Calu3 (cell line): ENCODE measurements at regions not wholly inside any gene's neighbourhood (a gene's known extent, or its start where the extent isn't known, plus 50 kb on each side); places are given as distances from the start of the nearest gene placed in this dataset.

Source experiments
- BruUV-seq: library from RNA; stranded (reverse); fragments of 400-500 nt; replicated peaks from 2 replicates; lab custom pipeline; 2021; lab: Mats Ljungman, UMichigan
- CTCF ChIA-PET: fragments of 300-600 bp; sonication (Branson Sonifier 250); formaldehyde crosslinking; loops from one replicate; lab custom pipeline; 2022; ENCODE audit warnings: antibody characterized with exemption; lab: Charles Lee
- DNase-seq: peaks from one replicate; pipeline ENCODE4 v3.0.0; 2022
- H3K27ac Mint-ChIP-seq: one replicate; pipeline ENCODE4 v1.8.0; 2022; ENCODE audit warnings: mixed read lengths; ENCODE audit not compliant: unreplicated experiment
- H3K27me3 Mint-ChIP-seq: one replicate; pipeline ENCODE4 v1.8.0; 2022; ENCODE audit warnings: mixed read lengths; ENCODE audit not compliant: unreplicated experiment
- H3K36me3 Mint-ChIP-seq: one replicate; pipeline ENCODE4 v1.8.0; 2022; ENCODE audit warnings: mild to moderate bottlenecking, moderate library complexity, mixed read lengths; ENCODE audit not compliant: insufficient read depth, unreplicated experiment
- H3K4me1 Mint-ChIP-seq: one replicate; pipeline ENCODE4 v1.8.0; 2022; ENCODE audit warnings: mild to moderate bottlenecking, low read depth, mixed read lengths; ENCODE audit not compliant: unreplicated experiment
- H3K4me3 Mint-ChIP-seq: one replicate; pipeline ENCODE4 v1.8.0; 2022; ENCODE audit warnings: mild to moderate bottlenecking, low read depth, moderate library complexity, mixed read lengths; ENCODE audit not compliant: unreplicated experiment
- H3K9me3 Mint-ChIP-seq: one replicate; pipeline ENCODE4 v1.8.0; 2022; ENCODE audit warnings: low read depth, mixed read lengths; ENCODE audit not compliant: unreplicated experiment
- CTCF ChIP-seq: fragments of 200-600 bp; IDR thresholded peaks from one replicate; pipeline ENCODE4 v1.8.0; 2022; ENCODE audit warnings: antibody characterized with exemption; ENCODE audit not compliant: unreplicated experiment
- intact Hi-C: fragments of 100-400 bp; cut with micrococcal nuclease; formaldehyde crosslinking; loops from one replicate; pipeline ENCODE4 v1.10.0; 2022; ENCODE audit not compliant: unreplicated experiment

GRCh38 chr4:26127851-26128337 is 192.9 kb upstream of the RBPJ start:
- no peak for TF ChIP-seq CTCF
- H3K27ac Mint-ChIP-seq = no peak overlapping the region
- no peaks in the 10 kb centered on the region for H3K36me3 Mint-ChIP-seq
- CTCF ChIA-PET = no interaction called here
- no peak overlapping the region for H3K4me3 Mint-ChIP-seq
- peaks cover 11% of the 10 kb centered on the region for H3K4me1 Mint-ChIP-seq
- DNase-seq = peak; percentile 14
- no TSS peak for BruUV-seq
- no peaks in the 10 kb centered on the region for H3K9me3 Mint-ChIP-seq
- intact Hi-C loops = no loop called here
- no peaks in the 10 kb centered on the region for H3K27me3 Mint-ChIP-seq

GRCh38 chr4:26130173-26130572 is 190.6 kb upstream of the RBPJ start:
- H3K27ac Mint-ChIP-seq = no peak overlapping the region
- no peaks in the 10 kb centered on the region for H3K9me3 Mint-ChIP-seq
- intact Hi-C loops = no loop called here
- no peak for TF ChIP-seq CTCF
- BruUV-seq = no TSS peak
- CTCF ChIA-PET = no interaction called here
- DNase-seq = no peak
- H3K27me3 Mint-ChIP-seq = peaks cover 3% of the 10 kb centered on the region
- H3K4me1 Mint-ChIP-seq = peaks cover 11% of the 10 kb centered on the region
- no peak overlapping the region for H3K4me3 Mint-ChIP-seq
- H3K36me3 Mint-ChIP-seq = no peaks in the 10 kb centered on the region

DNA sequence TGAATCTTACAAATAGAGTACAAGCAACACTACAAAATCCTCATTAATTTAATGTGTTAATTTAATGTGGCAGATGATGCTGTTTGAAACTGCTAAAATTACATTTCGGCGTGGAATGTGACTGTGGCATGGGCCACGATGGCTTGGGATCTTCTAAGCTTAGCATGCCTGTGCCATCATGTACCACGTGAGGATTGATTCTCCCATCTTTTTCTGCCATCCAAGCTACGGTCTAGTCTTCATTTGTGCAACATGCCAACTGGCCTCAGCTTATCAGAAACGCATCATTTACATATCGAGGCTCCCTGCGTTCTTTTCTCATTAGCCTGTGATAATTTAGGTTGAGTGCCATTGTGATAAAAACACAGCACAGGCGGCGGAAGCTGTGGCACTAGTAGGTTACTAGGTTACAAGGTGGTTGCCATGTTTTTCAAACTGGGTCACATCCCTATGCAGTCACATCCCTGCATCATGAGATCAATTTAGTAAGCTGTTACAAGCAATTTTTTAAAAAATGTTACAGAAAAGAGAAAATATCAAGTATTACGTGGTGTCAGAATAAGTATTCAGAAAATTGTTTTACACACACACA is 189.9 kb upstream of the RBPJ start:
- no peak overlapping the region for H3K27ac Mint-ChIP-seq
- DNase-seq = no peak
- CTCF ChIA-PET = no interaction called here

GRCh38 chr4:26131711-26132110 is 189.1 kb upstream of the RBPJ start:
- intact Hi-C loops = no loop called here
- peaks cover 11% of the 10 kb centered on the region for H3K4me1 Mint-ChIP-seq
- no peaks in the 10 kb centered on the region for H3K9me3 Mint-ChIP-seq
- DNase-seq = no peak
- CTCF ChIA-PET = no interaction called here
- no peak overlapping the region for H3K27ac Mint-ChIP-seq
- TF ChIP-seq CTCF = no peak
- H3K27me3 Mint-ChIP-seq = peaks cover 8% of the 10 kb centered on the region
- no peaks in the 10 kb centered on the region for H3K36me3 Mint-ChIP-seq
- no peak overlapping the region for H3K4me3 Mint-ChIP-seq
- BruUV-seq = no TSS peak

More for the DNA sequence above, 189.9 kb upstream of the RBPJ start:
- Mint-ChIP-seq H3K27me3 (peaks cover 8% of the 10 kb centered on the region), H3K4me3 (no peak overlapping the region), H3K4me1 (peaks cover 11% of the 10 kb centered on the region), H3K9me3 (no peaks in the 10 kb centered on the region), H3K36me3 (no peaks in the 10 kb centered on the region)
- no peak for TF ChIP-seq CTCF
- BruUV-seq = no TSS peak
- intact Hi-C loops = no loop called here
